GM23338 (cell line): ENCODE measurements at regions not wholly inside any gene's neighbourhood (a gene's known extent, or its start where the extent isn't known, plus 50 kb on each side); places are given as distances from the start of the nearest gene placed in this dataset.

Experiments
- ATAC-seq: fragments of 200-7000 bp; cut with Tn5 transposase; 3 replicates; pipeline ENCODE4 v1.9.1; 2020
- DNase-seq: peaks from one replicate; pipeline ENCODE4 v3.0.0-alpha.2; 2015; ENCODE audit warnings: low spot score
- H2AFZ ChIP-seq: fragments of 200-600 bp; sonication (generic); 2 replicates; pipeline ENCODE4 v1.8.0; 2016; ENCODE audit warnings: antibody characterized with exemption, mild to moderate bottlenecking, moderate library complexity
- H3F3A ChIP-seq: fragments of 200-600 bp; sonication (generic); replicated peaks from 2 replicates; pipeline ENCODE4 v1.8.0; 2017; ENCODE audit warnings: antibody characterized with exemption, mixed run types, low read depth
- H3K27ac ChIP-seq: fragments of 200-600 bp; sonication (generic); 2 replicates; pipeline ENCODE4 v1.6.1; 2016; ENCODE audit warnings: low read depth
- H3K27me3 ChIP-seq: fragments of 200-600 bp; sonication (generic); 2 replicates; pipeline ENCODE4 v1.8.0; 2016; ENCODE audit warnings: mild to moderate bottlenecking, mixed run types, moderate library complexity; ENCODE audit not compliant: insufficient read depth
- H3K36me3 ChIP-seq: fragments of 200-600 bp; sonication (generic); 2 replicates; pipeline ENCODE4 v1.8.0; 2016; ENCODE audit warnings: mild to moderate bottlenecking; ENCODE audit not compliant: insufficient read depth
- H3K4me1 ChIP-seq: fragments of 200-600 bp; sonication (generic); 2 replicates; pipeline ENCODE4 v1.8.0; 2016; ENCODE audit warnings: mild to moderate bottlenecking, moderate library complexity; ENCODE audit not compliant: insufficient read depth
- H3K4me2 ChIP-seq: fragments of 200-600 bp; sonication (generic); 2 replicates; pipeline ENCODE4 v1.7.1; 2017; ENCODE audit warnings: mixed run types
- H3K4me3 ChIP-seq: fragments of 200-600 bp; sonication (generic); 2 replicates; pipeline ENCODE4 v1.6.1; 2016; ENCODE audit warnings: mixed run types
- H3K79me2 ChIP-seq: fragments of 200-600 bp; sonication (generic); replicated peaks from 2 replicates; pipeline ENCODE4 v1.8.0; 2017; ENCODE audit warnings: mild to moderate bottlenecking; ENCODE audit not compliant: insufficient read depth
- H3K9me2 ChIP-seq: fragments of 200-600 bp; sonication (generic); 2 replicates; pipeline ENCODE4 v1.8.0; 2017; ENCODE audit not compliant: insufficient read depth
- H4K20me1 ChIP-seq: fragments of 200-600 bp; sonication (generic); replicated peaks from 2 replicates; pipeline ENCODE4 v1.8.0; 2017; ENCODE audit warnings: mild to moderate bottlenecking; ENCODE audit not compliant: insufficient read depth
- H3K27ac Mint-ChIP-seq: 2 replicates; pipeline ENCODE4 v1.8.0; 2020; ENCODE audit warnings: inconsistent platforms, mild to moderate bottlenecking, moderate library complexity, mixed read lengths
- H3K27me3 Mint-ChIP-seq: 3 replicates; pipeline ENCODE4 v1.8.0; 2022; ENCODE audit warnings: low read depth, mild to moderate bottlenecking, moderate library complexity, mixed read lengths, inconsistent platforms; ENCODE audit not compliant: insufficient read depth, poor library complexity
- H3K36me3 Mint-ChIP-seq: 3 replicates; pipeline ENCODE4 v1.8.0; 2021; ENCODE audit warnings: low read depth, mild to moderate bottlenecking, inconsistent platforms, moderate library complexity, mixed read lengths
- H3K4me1 Mint-ChIP-seq: 3 replicates; pipeline ENCODE4 v1.8.0; 2020; ENCODE audit warnings: mild to moderate bottlenecking, inconsistent platforms, mixed read lengths
- H3K4me3 Mint-ChIP-seq: 3 replicates; pipeline ENCODE4 v1.8.0; 2021; ENCODE audit warnings: moderate library complexity, mild to moderate bottlenecking, inconsistent platforms, mixed read lengths
- H3K9me3 Mint-ChIP-seq: 3 replicates; pipeline ENCODE4 v1.8.0; 2020; ENCODE audit warnings: moderate library complexity, mild to moderate bottlenecking, inconsistent platforms, mixed read lengths
- CREB1 ChIP-seq: fragments of 250-450 bp; sonication (Bioruptor Pico); IDR thresholded peaks from 2 replicates; pipeline ENCODE4 v1.5.0; 2020; ENCODE audit warnings: low read depth, mild to moderate bottlenecking, moderate library complexity
- CTCF ChIP-seq, 2 experiments: fragments of 200-600 bp in 1 of 2; sonication (generic) in 1 of 2; conservative IDR thresholded peaks; 2 replicates each; pipeline versions ENCODE4 v1.5.1 to v1.6.1; 2016 to 2017; ENCODE audit warnings: antibody characterized with exemption in 2 of 2, low read depth in 2 of 2, mild to moderate bottlenecking in 2 of 2, moderate library complexity in 1 of 2
- ETS1 ChIP-seq: IDR thresholded peaks from 2 replicates; pipeline ENCODE4 v1.6.1; 2016; ENCODE audit warnings: antibody characterized with exemption
- EZH2 ChIP-seq: fragments of 200-600 bp; sonication (generic); IDR thresholded peaks from one replicate; pipeline ENCODE4 v1.8.0; 2017; ENCODE audit warnings: antibody characterized with exemption, mild to moderate bottlenecking, low read depth; ENCODE audit not compliant: unreplicated experiment
- JUNB ChIP-seq: IDR thresholded peaks from one replicate; pipeline ENCODE4 v1.6.1; 2016; ENCODE audit warnings: antibody characterized with exemption; ENCODE audit not compliant: unreplicated experiment
- NANOG ChIP-seq: IDR thresholded peaks from 2 replicates; pipeline ENCODE4 v1.6.1; 2016; ENCODE audit warnings: antibody characterized with exemption, borderline replicate concordance
- POLR2AphosphoS5 ChIP-seq: IDR thresholded peaks from 2 replicates; pipeline ENCODE4 v1.6.1; 2016; ENCODE audit warnings: antibody characterized with exemption, low read depth
- REST ChIP-seq: IDR thresholded peaks from one replicate; pipeline ENCODE4 v1.6.1; 2018; ENCODE audit warnings: antibody characterized with exemption; ENCODE audit not compliant: unreplicated experiment
- STAT1 ChIP-seq: IDR thresholded peaks from one replicate; pipeline ENCODE4 v1.6.1; 2016; ENCODE audit warnings: antibody characterized with exemption; ENCODE audit not compliant: unreplicated experiment
- ZNF114 ChIP-seq: fragments of 250-450 bp; sonication (Bioruptor Pico); IDR thresholded peaks from 2 replicates; pipeline ENCODE4 v1.5.0; 2020; ENCODE audit warnings: mild to moderate bottlenecking, moderate library complexity
- ZNF462 ChIP-seq: fragments of 250-450 bp; sonication (Bioruptor Pico); IDR thresholded peaks from 2 replicates; pipeline ENCODE4 v1.5.0; 2020; ENCODE audit warnings: mild to moderate bottlenecking, moderate library complexity

GRCh38 chr3:163474766-163475165 lies 1603.5 kb downstream of the SI start:
- no peak overlapping the region for H2AFZ ChIP-seq
- Mint-ChIP-seq H3K36me3 (peaks cover 4% of the 10 kb centered on the region; the same call in 2 of the 3 replicates), H3K27me3 (no peaks in the 10 kb centered on the region), H3K27ac (no peak overlapping the region), H3K9me3 (peaks cover 6% of the 10 kb centered on the region; the same call in 1 of the 3 replicates), H3K4me3 (no peak overlapping the region), H3K4me1 (no peaks in the 10 kb centered on the region)
- H3K27ac ChIP-seq: no peak overlapping the region
- DNase-seq (no peak), ATAC-seq (no peak)
- no peaks in the 10 kb centered on the region for H3K36me3 ChIP-seq
- no peaks in the 10 kb centered on the region for H4K20me1 ChIP-seq
- no peak for TF ChIP-seq ETS1
- no peak for TF ChIP-seq JUNB
- TF ChIP-seq EZH2: no peak
- TF ChIP-seq ZNF462 (CRISPR knock-in tag): no peak
- no peak for TF ChIP-seq CREB1 (CRISPR knock-in tag)
- no peak for TF ChIP-seq STAT1
- no peak for TF ChIP-seq REST
- TF ChIP-seq NANOG: no peak
- no peak for TF ChIP-seq CTCF (conservative IDR thresholded peaks at IDR 0.05; ENCODE audit: low read depth in 2 of 2)
- no peak for TF ChIP-seq POLR2AphosphoS5
- TF ChIP-seq ZNF114 (CRISPR knock-in tag): no peak
- H3F3A ChIP-seq: no peaks in the 10 kb centered on the region
- H3K27me3 ChIP-seq: no peaks in the 10 kb centered on the region
- peaks cover 10% of the 10 kb centered on the region; the same call in 1 of the 2 replicates for H3K9me2 ChIP-seq
- H3K4me3 ChIP-seq: no peak overlapping the region
- H3K4me2 ChIP-seq: no peak overlapping the region
- no peaks in the 10 kb centered on the region for H3K79me2 ChIP-seq
- no peaks in the 10 kb centered on the region for H3K4me1 ChIP-seq
